HepG2 (cell line): ENCODE measurements at regions not wholly inside any gene's neighbourhood (a gene's known extent, or its start where the extent isn't known, plus 50 kb on each side); places are given as distances from the start of the nearest gene placed in this dataset.

Experiments used
- ATAC-seq: fragments of 200-7000 bp; cut with Tn5 transposase; 3 replicates; pipeline ENCODE4 v1.9.1; 2020; ENCODE audit warnings: mild to moderate bottlenecking, moderate library complexity
- BruUV-seq: library from RNA; stranded (reverse); fragments of 400-500 nt; replicated peaks from 2 replicates; lab custom pipeline; 2021; lab: Mats Ljungman, UMichigan
- CTCF ChIA-PET: fragments of 300-600 bp; formaldehyde crosslinking; extraction: SDS; loops from one replicate; lab custom pipeline; 2021; ENCODE audit warnings: low total read pairs, inconsistent platforms, low intra/inter-chr PET ratio; lab: Yijun Ruan, JAX
- POLR2A ChIA-PET: fragments of 350-600 bp; sonication (Branson Sonifier 250); formaldehyde crosslinking; loops from one replicate; lab custom pipeline; 2020; ENCODE audit warnings: antibody characterized with exemption, inconsistent platforms; lab: Yijun Ruan, JAX
- DNase-seq: peaks from one replicate; pipeline ENCODE4 v3.0.0-alpha.2; 2015; ENCODE audit warnings: low spot score
- FAIRE-seq: peaks from 3 replicates; lab custom pipeline; 2011; peaks lifted over from hg19 to GRCh38; lab: Jason Lieb, UNC
- H2AFZ ChIP-seq: one replicate; pipeline ENCODE4 v1.6.1; 2011; ENCODE audit warnings: low read length, inconsistent platforms
- H3K27ac ChIP-seq: fragments of 300-600 bp; 3 replicates; pipeline ENCODE4 v1.8.0; 2011; ENCODE audit warnings: mixed run types, mild to moderate bottlenecking, mixed read lengths, low read length, inconsistent platforms; ENCODE audit not compliant: insufficient read depth; ENCODE audit errors: extremely low read length
- H3K27me3 ChIP-seq, 2 experiments: fragments of 200-600 bp in 1 of 2; 2 replicates in 1 of 2; 3 replicates in 1 of 2; pipeline versions ENCODE4 v1.6.0 to v1.8.0; 2011; ENCODE audit warnings: low read length in 2 of 2, mild to moderate bottlenecking in 2 of 2, moderate library complexity in 2 of 2, inconsistent platforms in 1 of 2; ENCODE audit not compliant: insufficient read depth in 2 of 2, control insufficient read depth in 1 of 2
- H3K36me3 ChIP-seq, 2 experiments: fragments of 200-600 bp in 1 of 2; replicated peaks in 1 of 2; 2 replicates in 1 of 2; 3 replicates in 1 of 2; pipeline versions ENCODE4 v1.5.1 to v1.8.0; 2011; ENCODE audit warnings: low read length in 2 of 2, inconsistent platforms in 1 of 2; ENCODE audit not compliant: insufficient read depth in 2 of 2, control insufficient read depth in 1 of 2
- H3K4me1 ChIP-seq: 2 replicates; pipeline ENCODE4 v1.5.1; 2012; ENCODE audit warnings: low read length, inconsistent platforms; ENCODE audit not compliant: insufficient read depth
- H3K4me2 ChIP-seq: 2 replicates; pipeline ENCODE4 v1.6.0; 2011; ENCODE audit warnings: low read depth, low read length, inconsistent platforms
- H3K4me3 ChIP-seq, 3 experiments: fragments of 200-600 bp in 1 of 3; sonication (generic), shearing (Covaris generic) in 1 of 3; replicated peaks in 1 of 3; 2 replicates each; pipeline ENCODE4 v1.5.1; 2011 to 2016; ENCODE audit warnings: low read length in 3 of 3, inconsistent platforms in 2 of 3, low read depth in 2 of 3, mild to moderate bottlenecking in 2 of 3, control low read depth in 1 of 3, mixed read lengths in 1 of 3; ENCODE audit not compliant: insufficient read depth in 1 of 3
- H3K79me2 ChIP-seq: one replicate; pipeline ENCODE4 v1.6.1; 2011; ENCODE audit warnings: low read length, inconsistent platforms; ENCODE audit not compliant: insufficient read depth
- H3K9ac ChIP-seq: 2 replicates; pipeline ENCODE4 v1.6.0; 2011; ENCODE audit warnings: mild to moderate bottlenecking, low read depth, low read length, inconsistent platforms; ENCODE audit not compliant: insufficient read depth
- H3K9me3 ChIP-seq: 2 replicates; pipeline ENCODE4 v1.5.1; 2012; ENCODE audit warnings: mild to moderate bottlenecking, low read length
- H4K20me1 ChIP-seq: 2 replicates; pipeline ENCODE4 v1.6.0; 2011; ENCODE audit warnings: inconsistent platforms, mild to moderate bottlenecking, low read length, moderate library complexity; ENCODE audit not compliant: insufficient read depth
- NFIC ChIP-seq: IDR thresholded peaks from 2 replicates; pipeline ENCODE4 v1.6.1; 2012; ENCODE audit warnings: mild to moderate bottlenecking, low read length, inconsistent platforms
- NR2F2 ChIP-seq: IDR thresholded peaks from 2 replicates; pipeline ENCODE4 v1.6.1; 2012; ENCODE audit warnings: low read depth, inconsistent platforms, borderline replicate concordance
- RFX3 ChIP-seq: IDR thresholded peaks from 2 replicates; pipeline ENCODE4 v1.6.1; 2016; ENCODE audit warnings: missing biosample characterization, missing genetic modification reagents
- SP4 ChIP-seq: sonication (generic); formaldehyde crosslinking; IDR thresholded peaks from 2 replicates; pipeline ENCODE4 v1.8.1; 2023; ENCODE audit warnings: mild to moderate bottlenecking, missing genetic modification reagents
- ZBTB1 ChIP-seq: sonication (generic); formaldehyde crosslinking; IDR thresholded peaks from 2 replicates; pipeline ENCODE4 v1.4.0; 2020; ENCODE audit warnings: missing genetic modification reagents, borderline replicate concordance
- ZBTB42 ChIP-seq: sonication (generic); formaldehyde crosslinking; IDR thresholded peaks from 2 replicates; pipeline ENCODE4 v1.5.0; 2020; ENCODE audit warnings: mild to moderate bottlenecking, missing genetic modification reagents
- ZKSCAN5 ChIP-seq: sonication (generic); formaldehyde crosslinking; IDR thresholded peaks from 2 replicates; pipeline ENCODE4 v1.5.1; 2020; ENCODE audit warnings: mild to moderate bottlenecking, missing genetic modification reagents
- ZNF20 ChIP-seq: sonication (generic); formaldehyde crosslinking; IDR thresholded peaks from 2 replicates; pipeline ENCODE4 v1.4.0; 2020; ENCODE audit warnings: mild to moderate bottlenecking, moderate library complexity, missing genetic modification reagents
- ZNF644 ChIP-seq: IDR thresholded peaks from 2 replicates; pipeline ENCODE4 v1.6.1; 2016; ENCODE audit warnings: low read depth
- whole genome bisulfite sequencing: methylation state at CpG from one replicate; pipeline ENCODE4 v1.1.6; 2017; ENCODE audit warnings: low lambda C conversion rate; 5-methylcytosine and 5-hydroxymethylcytosine counted together
- in situ Hi-C: cut with HindIII; loops from 2 replicates; pipeline ENCODE4 v1.10.0; 2017; ENCODE audit warnings: low pct_unique_long_range_greater_than_20kb; ENCODE audit not compliant: extremely low pct_ligation_motif_present
- intact Hi-C: fragments of 100-400 bp; cut with micrococcal nuclease; formaldehyde crosslinking; loops from one replicate; pipeline ENCODE4 v1.10.0; 2022; ENCODE audit not compliant: unreplicated experiment
- TF ChIP-seq, protein P1 (sequence below): sonication (generic); formaldehyde crosslinking; IDR thresholded peaks from 2 replicates; pipeline ENCODE4 v1.4.0; 2020; ENCODE audit warnings: missing genetic modification reagents

DNA sequence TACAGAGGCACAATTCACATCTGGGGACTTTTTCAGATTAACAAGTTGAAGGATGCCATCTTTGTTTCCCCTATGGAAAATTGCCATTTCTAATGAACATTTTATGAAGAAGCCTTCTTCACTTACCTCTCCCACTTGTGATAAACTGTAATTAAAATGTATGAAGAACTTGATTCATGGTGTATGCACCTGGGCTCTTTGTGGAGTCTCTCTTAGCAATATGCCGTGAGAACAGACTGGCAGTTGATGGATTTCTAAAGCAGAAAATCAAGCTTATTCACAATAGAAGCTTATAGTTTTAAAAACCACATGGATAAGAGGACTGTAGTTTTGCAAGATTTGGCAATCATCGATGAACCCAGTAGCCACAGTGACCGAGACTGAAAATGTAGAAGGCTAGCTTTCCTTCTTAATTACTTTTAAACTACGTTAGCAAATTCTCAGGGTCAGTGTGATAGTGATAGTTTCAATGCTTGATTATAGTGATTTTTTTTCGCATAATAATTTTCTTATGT is 270.6 kb downstream of the PRL start:
- no peaks in the 10 kb centered on the region for H3K27me3 ChIP-seq
- ATAC-seq (no peak), DNase-seq (no peak), FAIRE-seq (no peak)
- TF ChIP-seq SP4 (CRISPR knock-in tag) (no peak), NFIC (no peak), ZNF644 (CRISPR knock-in tag) (no peak), ZNF20 (CRISPR knock-in tag) (no peak), ZBTB42 (no peak), ZBTB1 (CRISPR knock-in tag) (no peak), NR2F2 (no peak), RFX3 (CRISPR knock-in tag) (no peak), ZKSCAN5 (CRISPR knock-in tag) (no peak)
- TF ChIP-seq, protein P1, sequence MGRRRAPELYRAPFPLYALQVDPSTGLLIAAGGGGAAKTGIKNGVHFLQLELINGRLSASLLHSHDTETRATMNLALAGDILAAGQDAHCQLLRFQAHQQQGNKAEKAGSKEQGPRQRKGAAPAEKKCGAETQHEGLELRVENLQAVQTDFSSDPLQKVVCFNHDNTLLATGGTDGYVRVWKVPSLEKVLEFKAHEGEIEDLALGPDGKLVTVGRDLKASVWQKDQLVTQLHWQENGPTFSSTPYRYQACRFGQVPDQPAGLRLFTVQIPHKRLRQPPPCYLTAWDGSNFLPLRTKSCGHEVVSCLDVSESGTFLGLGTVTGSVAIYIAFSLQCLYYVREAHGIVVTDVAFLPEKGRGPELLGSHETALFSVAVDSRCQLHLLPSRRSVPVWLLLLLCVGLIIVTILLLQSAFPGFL (CRISPR knock-in tag), result no peak
- CTCF ChIA-PET, result no interaction called here
- BruUV-seq, result no TSS peak
- in situ Hi-C loops, result no loop called here
- no peak overlapping the region for H3K4me2 ChIP-seq
- peaks cover 10% of the 10 kb centered on the region for H3K9me3 ChIP-seq
- WGBS, result 43% methylated on average over 5 of the region's 5 CpGs
- H4K20me1 ChIP-seq, result no peaks in the 10 kb centered on the region
- POLR2A ChIA-PET, result no interaction called here
- H3K4me3 ChIP-seq, result no peak overlapping the region
- H2AFZ ChIP-seq, result no peak overlapping the region
- H3K27ac ChIP-seq, result no peak overlapping the region
- H3K9ac ChIP-seq, result no peak overlapping the region
- no peaks in the 10 kb centered on the region for H3K79me2 ChIP-seq
- no peaks in the 10 kb centered on the region for H3K36me3 ChIP-seq
- no peaks in the 10 kb centered on the region for H3K4me1 ChIP-seq
- intact Hi-C loops, result no loop called here
